ENCODE measurements at regions not wholly inside any gene's neighbourhood (a gene's known extent, or its start where the extent isn't known, plus 50 kb on each side); places are given as distances from the start of the nearest gene placed in this dataset.

DNA sequence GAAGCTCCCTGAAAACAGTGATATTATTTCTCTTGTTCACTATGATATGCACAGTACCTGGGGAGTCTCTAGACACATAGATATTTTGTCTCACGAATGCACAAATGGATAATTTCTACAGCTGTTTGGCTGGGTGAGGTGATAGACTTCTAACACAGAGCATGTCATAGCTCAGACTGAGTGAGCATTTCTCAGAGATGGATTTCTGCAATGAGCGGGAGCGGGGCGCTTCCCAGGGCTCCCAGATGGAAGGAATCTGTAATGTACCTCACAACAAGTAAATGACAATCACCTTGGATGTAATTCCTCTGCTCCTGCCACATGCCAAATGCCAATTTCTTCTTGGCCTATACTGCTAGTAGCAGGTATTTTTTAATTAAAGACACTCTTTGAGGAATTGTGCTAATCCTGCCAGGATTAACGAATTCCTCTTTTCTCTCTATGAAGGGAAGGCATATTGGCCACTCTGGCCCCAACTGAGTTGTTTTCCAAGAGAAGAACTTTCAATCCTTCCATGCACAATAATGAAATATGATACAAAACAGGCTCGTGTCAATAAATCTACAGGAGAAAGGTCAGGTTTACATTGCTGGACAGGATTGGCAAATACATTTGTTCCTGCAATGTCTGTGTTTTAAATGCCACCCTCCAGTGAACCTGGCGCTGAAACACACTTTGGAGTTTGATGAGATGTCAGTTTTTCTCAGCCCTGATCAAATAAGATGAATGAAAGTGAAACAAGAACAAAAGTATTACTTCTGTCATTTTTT is 185.3 kb downstream of the CBLN1 start:
- no peaks in the 10 kb centered on the region for H3K9me3 ChIP-seq (ENCODE audit: low read depth, low read length)
- H3K4me3 ChIP-seq = no peak overlapping the region
- no peak overlapping the region for H3K9ac ChIP-seq (ENCODE audit: insufficient read length)
- H3K36me3 ChIP-seq (ENCODE audit: insufficient read depth, low read length) = no peaks in the 10 kb centered on the region
- no peak overlapping the region for H3K27ac ChIP-seq
- DNase-seq (ENCODE audit: low read depth, low spot score) = no peak
- no peak for TF ChIP-seq POLR2AphosphoS5 (IDR thresholded peaks at IDR 0.05; ENCODE audit: borderline replicate concordance, low read depth, low read length)
- no peak for TF ChIP-seq EZH2 (IDR thresholded peaks at IDR 0.05)
- no peak for TF ChIP-seq FOXP2 (optimal IDR thresholded peaks at IDR 0.05; ENCODE audit: control extremely low read depth, extremely low read length, insufficient read depth)

DNA sequence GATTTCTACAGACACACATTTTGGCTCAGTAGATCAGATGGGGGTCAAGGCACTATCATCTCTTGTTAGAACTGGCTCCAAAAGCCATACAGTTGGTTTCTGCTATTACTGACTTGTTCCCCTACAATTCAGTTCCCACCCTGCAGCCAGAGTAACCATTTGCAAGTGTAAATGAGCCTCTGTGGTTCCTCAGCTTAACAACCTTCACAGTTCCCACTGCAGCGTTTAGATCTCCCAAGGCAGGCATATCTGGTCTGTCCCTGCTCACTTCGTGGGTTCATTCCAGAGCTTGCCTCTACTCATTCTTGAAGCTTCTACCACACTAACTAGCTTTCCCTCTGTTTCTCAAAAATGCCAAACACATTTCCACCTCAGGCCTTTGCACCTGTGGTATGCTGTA is 186.1 kb downstream of the CBLN1 start:
- TF ChIP-seq POLR2AphosphoS5 (IDR thresholded peaks at IDR 0.05; ENCODE audit: borderline replicate concordance, low read depth, low read length) (no peak), EZH2 (IDR thresholded peaks at IDR 0.05) (no peak), FOXP2 (optimal IDR thresholded peaks at IDR 0.05; ENCODE audit: control extremely low read depth, extremely low read length, insufficient read depth) (no peak)
- DNase-seq (ENCODE audit: low read depth, low spot score) = no peak
- Histone ChIP-seq H3K27ac (no peak overlapping the region), H3K4me3 (no peak overlapping the region), H3K9ac (ENCODE audit: insufficient read length) (no peak overlapping the region), H3K9me3 (ENCODE audit: low read depth, low read length) (no peaks in the 10 kb centered on the region), H3K36me3 (ENCODE audit: insufficient read depth, low read length) (no peaks in the 10 kb centered on the region)

DNA sequence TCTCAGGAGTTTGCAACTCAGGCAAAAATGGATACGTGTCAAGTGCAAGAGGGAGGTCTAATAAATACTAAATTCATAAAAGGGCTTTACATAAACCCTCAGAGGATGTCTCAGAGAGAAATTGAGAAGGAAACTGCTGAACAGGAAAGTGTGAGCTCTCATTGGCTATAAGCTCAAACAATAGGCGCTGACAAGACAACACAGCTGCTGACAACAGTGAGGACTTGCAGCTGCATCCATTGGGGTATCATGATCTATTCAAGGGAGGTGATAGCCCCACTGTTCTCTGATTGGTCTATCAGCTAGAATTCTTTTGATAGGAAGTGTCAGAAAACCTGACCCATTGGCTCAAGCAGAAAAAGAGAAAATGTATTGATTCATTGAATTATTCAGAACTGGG is 187.2 kb downstream of the CBLN1 start:
- DNase-seq (ENCODE audit: low read depth, low spot score) = no peak
- Histone ChIP-seq H3K27ac (no peak overlapping the region), H3K36me3 (ENCODE audit: insufficient read depth, low read length) (no peaks in the 10 kb centered on the region), H3K9ac (ENCODE audit: insufficient read length) (no peak overlapping the region), H3K4me3 (no peak overlapping the region), H3K9me3 (ENCODE audit: low read depth, low read length) (no peaks in the 10 kb centered on the region)
- TF ChIP-seq EZH2 (IDR thresholded peaks at IDR 0.05) (no peak), FOXP2 (optimal IDR thresholded peaks at IDR 0.05; ENCODE audit: control extremely low read depth, extremely low read length, insufficient read depth) (no peak), POLR2AphosphoS5 (IDR thresholded peaks at IDR 0.05; ENCODE audit: borderline replicate concordance, low read depth, low read length) (no peak)

DNA sequence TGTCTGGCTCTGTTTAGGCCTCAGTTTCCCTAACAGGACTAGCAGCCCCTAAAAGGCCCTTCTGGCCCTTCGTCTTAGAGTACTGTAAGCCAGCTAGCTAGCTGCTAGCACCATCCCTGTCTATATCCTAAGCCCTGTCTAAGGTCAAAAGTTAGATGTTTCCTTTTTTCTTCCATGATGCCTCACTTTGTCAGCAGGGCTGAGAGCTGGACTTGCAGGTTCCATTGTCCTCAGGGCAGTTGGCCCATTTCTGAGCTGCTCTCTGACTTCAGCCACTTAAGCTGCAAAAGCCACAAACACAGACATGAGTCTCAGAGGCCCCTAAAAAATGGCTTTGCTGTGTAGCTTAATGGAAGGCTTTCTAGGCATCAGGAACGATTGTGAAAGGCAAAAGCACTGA is 187.7 kb downstream of the CBLN1 start:
- no peaks in the 10 kb centered on the region for H3K36me3 ChIP-seq (ENCODE audit: insufficient read depth, low read length)
- no peak overlapping the region for H3K27ac ChIP-seq
- no peak for DNase-seq (ENCODE audit: low read depth, low spot score)
- TF ChIP-seq EZH2 (IDR thresholded peaks at IDR 0.05) (no peak), POLR2AphosphoS5 (IDR thresholded peaks at IDR 0.05; ENCODE audit: borderline replicate concordance, low read depth, low read length) (no peak)
- no peak overlapping the region for H3K4me3 ChIP-seq
- H3K9ac ChIP-seq (ENCODE audit: insufficient read length) = no peak overlapping the region
- no peaks in the 10 kb centered on the region for H3K9me3 ChIP-seq (ENCODE audit: low read depth, low read length)

DNA sequence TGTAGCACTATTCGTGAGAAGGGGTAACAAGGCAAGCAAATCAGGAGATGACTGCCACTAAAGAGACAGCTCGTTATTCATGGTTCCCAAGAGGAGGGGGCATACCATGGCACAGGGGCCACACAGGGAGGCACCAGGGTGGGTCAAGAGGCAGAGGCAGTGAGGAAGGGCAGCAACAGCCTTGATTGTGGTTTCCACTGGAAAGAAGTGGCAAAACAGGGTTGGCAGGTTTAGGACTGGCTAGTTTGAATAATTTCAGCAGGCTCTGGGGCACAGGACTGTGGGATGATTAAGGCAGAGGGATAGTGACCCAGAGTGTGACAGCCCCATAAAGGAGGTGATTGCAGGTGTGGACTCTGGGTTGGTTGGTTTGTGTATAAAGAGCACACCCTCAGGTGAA is 188.9 kb downstream of the CBLN1 start:
- Histone ChIP-seq H3K36me3 (ENCODE audit: insufficient read depth, low read length) (no peaks in the 10 kb centered on the region), H3K4me3 (no peak overlapping the region), H3K9me3 (ENCODE audit: low read depth, low read length) (no peaks in the 10 kb centered on the region), H3K27ac (no peak overlapping the region), H3K9ac (ENCODE audit: insufficient read length) (no peak overlapping the region)
- DNase-seq (ENCODE audit: low read depth, low spot score) = no peak
- TF ChIP-seq POLR2AphosphoS5 (IDR thresholded peaks at IDR 0.05; ENCODE audit: borderline replicate concordance, low read depth, low read length) = no peak
- no peak for TF ChIP-seq FOXP2 (optimal IDR thresholded peaks at IDR 0.05; ENCODE audit: control extremely low read depth, extremely low read length, insufficient read depth)
- no peak for TF ChIP-seq EZH2 (IDR thresholded peaks at IDR 0.05)

DNA sequence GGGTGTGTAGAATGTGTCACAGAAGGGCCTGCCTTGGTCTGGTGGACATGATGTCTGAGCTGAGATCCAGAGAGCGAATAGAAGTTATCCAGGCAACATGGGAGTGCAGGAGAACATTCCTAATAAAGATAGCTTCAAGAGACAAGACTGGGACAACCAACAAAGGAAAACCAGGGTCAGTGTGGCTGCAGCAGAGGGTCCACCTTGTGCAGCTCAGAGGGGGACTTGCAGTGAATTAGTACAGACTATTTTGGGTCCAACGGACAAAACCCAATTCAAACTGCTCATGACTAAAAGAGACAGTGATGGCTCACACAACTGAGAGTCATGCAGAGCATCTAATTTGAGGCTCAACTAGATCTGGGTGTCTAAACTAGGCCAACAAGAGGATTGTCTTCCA is 192.1 kb downstream of the CBLN1 start:
- no peak for DNase-seq (ENCODE audit: low read depth, low spot score)
- Histone ChIP-seq H3K9ac (ENCODE audit: insufficient read length) (no peak overlapping the region), H3K36me3 (ENCODE audit: insufficient read depth, low read length) (no peaks in the 10 kb centered on the region), H3K9me3 (ENCODE audit: low read depth, low read length) (no peaks in the 10 kb centered on the region), H3K27ac (no peak overlapping the region), H3K4me3 (no peak overlapping the region)
- TF ChIP-seq EZH2 (IDR thresholded peaks at IDR 0.05) (no peak), POLR2AphosphoS5 (IDR thresholded peaks at IDR 0.05; ENCODE audit: borderline replicate concordance, low read depth, low read length) (no peak)

DNA sequence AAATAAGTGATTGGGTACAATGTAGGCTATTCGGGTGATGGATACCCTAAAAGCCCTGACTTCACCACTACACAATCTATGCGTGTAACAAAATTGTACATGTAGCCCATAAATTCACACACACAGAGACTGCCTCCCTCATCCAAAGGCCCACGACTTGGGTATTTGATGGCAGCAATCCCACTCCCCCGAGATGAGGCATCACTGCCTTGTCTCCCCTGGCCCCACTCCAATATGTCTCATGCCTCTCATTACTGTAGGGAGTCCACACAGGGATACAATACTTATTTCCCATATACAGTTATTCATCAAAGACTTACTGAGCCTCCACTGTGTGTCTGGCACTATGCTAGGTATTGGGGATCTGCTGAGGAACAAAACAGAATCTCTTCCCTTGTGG is 192.6 kb downstream of the CBLN1 start:
- no peak overlapping the region for H3K27ac ChIP-seq
- H3K9ac ChIP-seq (ENCODE audit: insufficient read length) = no peak overlapping the region
- H3K4me3 ChIP-seq = no peak overlapping the region
- no peak for DNase-seq (ENCODE audit: low read depth, low spot score)
- no peak for TF ChIP-seq EZH2 (IDR thresholded peaks at IDR 0.05)
- TF ChIP-seq POLR2AphosphoS5 (IDR thresholded peaks at IDR 0.05; ENCODE audit: borderline replicate concordance, low read depth, low read length) = no peak
- no peak for TF ChIP-seq FOXP2 (optimal IDR thresholded peaks at IDR 0.05; ENCODE audit: control extremely low read depth, extremely low read length, insufficient read depth)
- H3K36me3 ChIP-seq (ENCODE audit: insufficient read depth, low read length) = no peaks in the 10 kb centered on the region
- H3K9me3 ChIP-seq (ENCODE audit: low read depth, low read length) = no peaks in the 10 kb centered on the region

DNA sequence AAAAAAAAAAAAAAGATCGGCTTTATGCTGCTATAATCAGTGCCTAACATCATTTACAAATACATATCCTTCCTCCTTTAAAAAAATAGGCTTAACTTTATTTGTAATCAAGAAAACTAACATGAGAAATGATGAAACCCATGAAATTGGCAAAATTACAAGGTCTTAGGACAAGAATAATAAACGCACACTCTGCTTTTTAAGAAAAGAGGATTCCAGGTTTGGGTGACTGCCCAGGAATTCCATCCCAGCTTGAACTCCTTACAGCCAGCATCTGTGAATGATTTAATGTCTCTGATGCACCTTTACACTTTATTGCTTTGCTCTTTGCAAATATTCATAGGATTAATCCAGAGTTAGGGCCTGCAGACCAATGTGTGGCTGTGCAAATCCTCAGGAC is 196.0 kb downstream of the CBLN1 start:
- H3K4me3 ChIP-seq = no peak overlapping the region
- no peak overlapping the region for H3K27ac ChIP-seq
- DNase-seq (ENCODE audit: low read depth, low spot score) = no peak
- H3K9ac ChIP-seq (ENCODE audit: insufficient read length) = no peak overlapping the region
- no peak for TF ChIP-seq POLR2AphosphoS5 (IDR thresholded peaks at IDR 0.05; ENCODE audit: borderline replicate concordance, low read depth, low read length)
- TF ChIP-seq EZH2 (IDR thresholded peaks at IDR 0.05) = no peak
- TF ChIP-seq FOXP2 (optimal IDR thresholded peaks at IDR 0.05; ENCODE audit: control extremely low read depth, extremely low read length, insufficient read depth) = no peak
- no peaks in the 10 kb centered on the region for H3K36me3 ChIP-seq (ENCODE audit: insufficient read depth, low read length)
- H3K9me3 ChIP-seq (ENCODE audit: low read depth, low read length) = no peaks in the 10 kb centered on the region
